T47D (cell line): ENCODE measurements at regions not wholly inside any gene's neighbourhood (a gene's known extent, or its start where the extent isn't known, plus 50 kb on each side); places are given as distances from the start of the nearest gene placed in this dataset.
"Not testable (repeated sequence)": the region's sequence is repeated elsewhere in the genome, so short reads cannot be mapped to it uniquely, and the experiment has no call there.

Source experiments
- DNase-seq, 2 experiments: peaks; one replicate each; pipeline versions ENCODE4 v3.0.0 to v3.0.0-alpha.2; 2011 to 2012; ENCODE audit warnings: low read depth in 1 of 2, low spot score in 1 of 2
- JUND ChIP-seq: IDR thresholded peaks from 2 replicates; pipeline ENCODE4 v1.6.1; 2012; ENCODE audit warnings: low read depth
- in situ Hi-C: cut with HindIII; loops from 2 replicates; pipeline ENCODE4 v1.10.0; 2016; ENCODE audit warnings: low sequenced_read_pairs, low pct_unique_long_range_greater_than_20kb

DNA sequence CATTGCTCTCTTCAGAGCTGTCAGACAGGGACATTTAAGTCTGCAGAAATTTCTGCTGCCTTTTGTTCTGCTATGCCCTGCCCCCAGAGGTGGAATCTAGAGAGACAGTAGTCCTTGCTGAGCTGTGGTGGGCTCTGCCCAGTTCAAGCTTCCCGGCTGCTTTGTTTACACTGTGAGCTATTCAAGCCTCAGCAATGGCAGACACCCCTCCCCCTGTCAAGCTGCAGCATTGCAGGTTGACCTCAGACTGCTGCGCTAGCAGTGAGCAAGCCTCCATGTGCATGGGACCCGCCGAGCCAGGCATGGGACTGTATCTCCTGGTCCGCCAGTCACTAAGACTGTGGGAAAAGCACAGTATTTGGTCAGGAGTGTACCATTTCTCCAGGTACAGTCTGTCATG lies 53.6 kb upstream of the MAPK10 start:
- DNase-seq, in situ Hi-C loops: not testable (repeated sequence)

DNA sequence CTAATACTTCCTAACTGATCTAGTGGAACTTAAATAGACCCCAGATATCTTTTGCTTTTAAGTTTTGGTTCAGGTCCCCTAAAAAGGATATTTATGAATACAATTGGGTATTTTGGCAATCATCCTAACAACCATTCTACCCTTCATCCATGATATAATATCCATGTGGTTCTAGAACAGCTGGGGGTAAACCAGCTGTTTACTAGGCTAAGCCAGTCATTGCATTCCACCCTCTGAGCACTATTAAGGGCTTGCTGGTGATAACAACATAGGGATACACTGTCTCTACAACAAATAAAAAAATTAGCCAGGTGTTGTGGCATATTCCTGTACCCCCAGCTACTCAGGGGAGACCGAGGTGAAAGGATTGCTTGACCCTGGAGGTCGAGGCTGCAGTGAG lies 54.8 kb upstream of the MAPK10 start:
- in situ Hi-C loops: no loop called here
- TF ChIP-seq JUND: no peak
- DNase-seq: no peak

DNA sequence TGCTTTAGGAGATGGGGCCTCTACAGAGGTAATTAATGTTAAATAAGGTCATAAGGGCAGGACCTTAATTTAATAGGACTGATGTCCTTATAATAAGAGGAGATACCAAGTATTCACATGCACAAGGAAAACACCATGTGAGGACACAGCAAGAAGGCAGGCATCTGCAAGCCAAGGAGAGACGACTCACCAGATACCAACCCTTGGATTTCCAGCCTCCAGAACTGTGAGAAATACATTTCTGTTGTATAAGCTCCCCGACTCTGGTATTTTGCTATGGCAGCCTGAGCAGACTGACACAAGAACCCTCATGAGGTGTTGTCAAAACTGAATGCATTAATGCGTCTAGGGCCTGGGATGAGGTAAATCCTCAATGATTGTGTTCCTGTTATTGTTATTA lies 56.2 kb upstream of the MAPK10 start:
- DNase-seq: no peak
- in situ Hi-C loops: no loop called here
- no peak for TF ChIP-seq JUND

DNA sequence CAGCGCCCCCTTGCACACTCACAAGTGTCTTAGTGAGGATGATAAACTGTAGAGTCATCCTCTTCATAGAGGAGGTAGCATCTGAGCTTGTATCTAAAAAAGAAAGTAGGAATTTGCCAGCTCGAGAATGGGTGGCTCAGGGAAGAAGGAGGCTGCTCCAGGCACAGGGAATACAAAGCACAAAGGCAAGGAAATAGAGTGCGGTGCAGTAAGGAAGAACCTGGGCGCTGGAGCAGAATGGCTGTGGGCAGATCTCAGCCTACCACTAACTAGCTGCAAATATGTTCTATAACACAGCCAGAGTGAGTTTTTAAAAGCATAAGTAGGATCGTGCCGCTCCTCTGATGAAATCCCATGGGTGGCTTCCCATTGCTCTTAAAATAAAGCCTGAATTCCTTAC lies 61.6 kb upstream of the MAPK10 start:
- no peak for TF ChIP-seq JUND
- in situ Hi-C loops: no loop called here
- DNase-seq: no peak

DNA sequence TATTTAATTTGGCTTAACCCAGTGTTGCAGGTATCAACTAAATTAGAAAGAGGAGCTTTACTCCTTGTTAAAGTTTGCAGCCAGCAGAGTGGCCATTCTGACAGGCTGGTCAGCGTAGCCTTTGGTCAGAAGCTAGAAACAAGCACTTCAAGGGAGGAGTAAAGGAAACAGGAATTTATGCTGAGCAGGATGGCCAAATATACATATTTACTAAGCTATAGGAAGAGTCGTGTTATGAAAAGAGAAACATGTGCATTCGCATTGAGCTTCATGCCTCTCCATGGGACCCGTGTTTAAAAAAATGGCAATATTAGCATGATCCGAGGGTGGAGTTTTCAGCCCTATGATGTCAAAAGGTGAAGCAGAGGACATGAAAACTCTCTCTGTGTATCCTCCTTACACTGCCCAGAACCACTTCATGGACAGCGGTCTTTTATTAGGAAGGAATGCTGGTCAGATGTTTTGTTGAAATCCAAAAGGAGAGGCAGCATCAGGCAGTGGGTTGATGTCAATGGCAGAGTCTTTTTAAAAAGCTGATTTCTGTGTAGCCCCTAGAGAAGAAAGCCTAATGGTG lies 71.8 kb upstream of the MAPK10 start:
- in situ Hi-C loops: no loop called here
- DNase-seq: no peak
- no peak for TF ChIP-seq JUND

DNA sequence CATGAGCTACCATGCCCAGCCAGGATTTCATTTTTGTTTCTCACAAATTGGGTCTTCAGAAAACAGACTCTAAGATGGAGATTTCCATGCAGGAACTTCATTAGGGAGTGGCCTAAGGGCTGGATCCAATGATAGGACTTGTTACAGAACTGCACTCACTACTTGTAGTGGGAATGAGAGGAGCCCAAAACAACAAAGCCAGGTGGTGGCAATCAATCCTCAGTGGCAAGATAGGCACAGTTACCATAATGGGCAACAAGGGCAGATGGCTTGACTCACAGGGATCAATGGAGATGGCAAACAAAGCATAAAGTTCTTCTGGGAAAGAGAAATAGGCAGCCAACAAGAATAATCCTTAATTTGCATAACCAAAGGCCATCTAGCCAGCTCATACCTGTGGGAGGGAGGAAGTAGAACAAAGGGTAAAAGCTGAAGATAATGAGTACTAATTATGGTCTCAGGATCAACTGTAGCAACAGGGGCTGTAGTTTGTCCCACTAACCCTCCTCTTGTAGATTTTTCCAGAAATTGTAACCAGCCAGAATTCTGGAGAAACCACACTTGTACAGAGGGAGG lies 72.8 kb upstream of the MAPK10 start:
- DNase-seq: no peak
- in situ Hi-C loops: no loop called here
- no peak for TF ChIP-seq JUND

DNA sequence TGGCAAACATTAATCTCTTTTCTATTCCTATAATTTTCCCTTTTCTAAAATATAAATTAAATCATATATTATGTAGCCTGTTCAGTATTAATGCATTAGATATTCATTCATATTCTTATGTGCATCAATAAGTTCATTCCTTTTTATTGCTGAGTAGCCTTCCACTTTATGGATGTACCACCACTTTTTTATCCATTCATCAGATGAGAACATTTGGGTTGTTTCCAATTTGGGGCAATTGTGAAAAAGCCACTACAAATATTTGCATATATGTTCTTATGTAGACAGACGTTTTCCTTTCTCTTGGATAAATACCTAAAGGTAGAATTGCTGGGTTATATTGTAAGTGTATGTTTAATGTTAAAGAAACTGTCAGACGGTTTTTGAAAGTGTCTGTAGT lies 79.4 kb upstream of the MAPK10 start:
- TF ChIP-seq JUND: no peak
- peak in 1 of 2 experiments; percentile 64 for DNase-seq
- in situ Hi-C loops: no loop called here

DNA sequence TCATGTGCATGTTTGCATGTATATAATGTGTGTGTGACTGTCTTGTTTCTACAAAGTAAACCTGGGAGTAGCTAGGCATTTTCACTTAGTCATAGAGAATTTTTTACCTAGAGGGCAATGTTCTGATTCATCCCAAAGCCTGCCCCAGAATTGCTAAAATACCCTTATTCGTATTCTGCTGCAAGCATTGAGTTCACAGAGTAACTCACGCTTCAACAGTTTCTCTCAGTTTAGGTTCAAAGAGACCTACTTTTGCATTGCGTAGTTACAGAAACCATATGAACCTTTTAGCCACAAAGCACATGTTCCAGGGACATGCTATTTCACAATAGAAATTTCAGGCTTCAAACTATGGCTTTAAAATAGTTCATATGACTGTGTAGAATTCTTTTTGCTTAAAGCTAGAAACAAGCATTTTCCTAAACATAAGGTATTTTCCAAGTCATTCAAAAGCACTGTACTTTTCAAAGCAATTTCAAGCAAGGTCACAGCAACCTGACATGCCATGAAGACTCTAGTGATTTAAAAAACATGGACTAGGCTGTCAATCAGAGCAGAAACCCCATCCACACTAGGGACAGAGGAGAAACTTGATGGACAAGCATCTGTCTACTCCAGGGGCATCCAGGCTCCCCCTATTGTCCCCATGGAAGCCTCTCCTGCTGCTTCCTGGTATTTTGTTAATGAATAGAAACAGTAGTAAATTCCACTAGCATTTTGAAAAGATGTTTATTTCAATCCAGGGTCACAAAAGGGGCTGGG lies 81.5 kb upstream of the MAPK10 start:
- no peak for TF ChIP-seq JUND
- in situ Hi-C loops: no loop called here
- DNase-seq: no peak

DNA sequence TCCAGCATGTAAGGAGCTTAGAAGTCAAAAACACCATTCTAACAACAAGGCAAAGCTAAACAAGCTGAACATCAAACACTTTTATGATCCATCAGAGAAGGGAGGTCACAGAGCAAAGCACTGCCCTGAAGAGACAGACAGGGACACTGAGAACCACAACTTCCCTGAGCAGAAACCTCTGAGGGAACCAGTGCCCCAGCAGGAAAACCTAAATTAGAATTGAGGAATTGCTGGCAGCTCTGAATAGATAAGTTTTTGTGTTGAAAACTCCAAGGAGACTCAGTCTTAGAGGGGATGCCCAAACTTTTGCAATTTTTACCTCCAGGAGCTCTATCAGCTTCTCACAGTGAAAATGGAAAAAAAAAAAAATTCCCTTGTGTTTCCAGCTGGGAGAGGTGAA lies 83.0 kb upstream of the MAPK10 start:
- no peak for DNase-seq
- no peak for TF ChIP-seq JUND

DNA sequence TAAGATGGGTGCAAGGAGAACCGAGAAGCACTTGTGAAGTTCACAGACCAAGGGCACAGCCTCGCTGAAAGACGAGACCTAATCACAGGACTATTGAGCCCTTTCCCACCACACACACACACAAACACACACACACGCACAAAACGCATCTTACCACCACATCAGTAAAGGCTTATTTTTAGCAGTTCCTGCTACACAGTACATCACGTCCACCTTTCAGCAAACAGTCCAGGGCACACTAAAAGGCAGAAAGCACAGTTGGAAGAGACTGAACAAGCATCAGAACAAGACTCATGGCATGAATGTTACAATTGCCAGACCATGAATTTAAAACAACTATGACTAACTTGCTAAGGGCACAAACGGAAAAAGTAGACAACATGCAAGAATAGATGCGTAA lies 83.6 kb upstream of the MAPK10 start:
- no peak for DNase-seq
- no peak for TF ChIP-seq JUND
- in situ Hi-C loops: no loop called here

More for the DNA sequence above, 83.0 kb upstream of the MAPK10 start:
- in situ Hi-C loops: no loop called here

DNA sequence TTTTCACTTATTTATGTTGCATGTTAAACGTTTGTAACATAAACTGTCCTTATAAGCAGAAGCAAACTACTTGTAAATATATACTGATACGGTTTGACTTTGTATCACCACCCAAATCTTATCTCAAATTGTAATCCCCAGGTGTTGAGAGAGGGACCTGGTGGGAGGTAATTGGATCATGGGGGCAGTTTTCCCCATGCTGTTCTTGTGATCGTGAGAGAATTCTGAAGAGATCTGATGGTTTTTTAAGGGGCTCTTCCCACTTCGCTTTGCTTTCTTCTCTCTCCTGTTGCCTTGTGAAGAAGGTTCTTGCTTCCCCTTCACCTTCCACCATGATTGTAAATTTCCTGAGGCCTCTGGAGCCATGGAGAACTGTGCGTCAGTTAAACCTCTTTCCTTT lies 87.1 kb upstream of the MAPK10 start:
- no peak for TF ChIP-seq JUND
- no peak for DNase-seq
- in situ Hi-C loops: no loop called here

DNA sequence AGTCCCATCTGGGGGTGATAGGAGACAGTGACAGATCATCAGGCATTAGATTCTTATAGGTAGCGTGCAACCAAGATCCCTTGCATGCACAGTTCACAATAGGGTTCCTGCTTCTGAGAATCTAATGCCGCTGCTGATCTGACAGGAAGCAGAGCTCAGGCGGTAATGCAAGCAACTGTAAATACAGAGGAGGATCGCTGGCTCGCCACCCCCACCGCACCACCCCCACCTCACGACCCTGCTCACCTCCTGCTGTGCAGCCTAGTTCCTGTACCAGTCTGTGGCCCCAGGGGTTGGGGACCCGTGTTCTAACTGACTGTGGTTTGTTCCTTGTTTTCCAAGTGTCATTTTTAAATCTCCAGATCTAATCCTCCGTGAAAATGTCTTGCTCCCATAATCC lies 89.0 kb upstream of the MAPK10 start:
- in situ Hi-C loops: no loop called here
- TF ChIP-seq JUND: no peak
- no peak for DNase-seq

DNA sequence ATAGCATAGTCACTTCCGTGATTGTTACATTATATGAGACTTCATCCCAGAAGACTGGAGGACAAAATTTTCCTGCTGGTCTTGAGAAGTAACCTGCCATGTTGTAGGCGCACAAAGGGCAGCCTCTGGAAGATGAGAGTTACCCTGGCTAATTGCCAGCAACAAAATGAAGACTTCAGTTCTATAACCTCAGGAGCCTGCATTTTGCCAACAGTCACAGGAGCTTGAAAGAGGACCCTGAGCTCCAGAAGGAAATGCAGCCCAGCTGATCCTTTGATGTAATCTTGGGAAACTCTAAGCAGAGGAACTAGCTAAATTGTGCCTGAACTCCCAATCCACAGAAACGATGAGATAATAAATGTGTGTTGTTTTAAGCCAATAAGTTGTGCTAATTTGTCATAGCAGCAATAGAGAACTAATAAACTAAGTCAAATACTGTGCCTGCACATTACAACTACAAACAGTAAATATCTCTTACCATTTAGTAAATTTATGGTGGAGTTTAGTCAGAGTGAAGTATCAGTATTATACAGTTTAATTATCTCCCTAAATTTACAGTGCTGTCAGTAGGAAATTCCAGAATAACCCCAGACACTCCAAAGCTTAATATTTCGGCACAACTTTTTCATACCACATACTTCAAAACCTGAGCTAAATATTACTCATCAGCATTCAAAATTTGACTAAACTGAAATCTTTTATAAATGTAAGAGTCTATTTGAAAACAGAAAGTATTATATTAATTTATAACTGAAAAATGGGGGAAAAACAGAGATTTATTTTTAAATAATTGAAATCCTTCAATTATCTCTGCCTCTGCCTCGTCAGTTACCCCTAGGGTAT lies 90.1 kb upstream of the MAPK10 start:
- in situ Hi-C loops: no loop called here
- TF ChIP-seq JUND: no peak
- no peak for DNase-seq
